LoVo (cell line): ENCODE measurements at regions not wholly inside any gene's neighbourhood (a gene's known extent, or its start where the extent isn't known, plus 50 kb on each side); places are given as distances from the start of the nearest gene placed in this dataset.
"Not testable (repeated sequence)": the region's sequence is repeated elsewhere in the genome, so short reads cannot be mapped to it uniquely, and the experiment has no call there.

Experiments used
- DNase-seq: peaks from one replicate; pipeline ENCODE4 v3.0.0-alpha.2; 2016; ENCODE audit warnings: low spot score

DNA sequence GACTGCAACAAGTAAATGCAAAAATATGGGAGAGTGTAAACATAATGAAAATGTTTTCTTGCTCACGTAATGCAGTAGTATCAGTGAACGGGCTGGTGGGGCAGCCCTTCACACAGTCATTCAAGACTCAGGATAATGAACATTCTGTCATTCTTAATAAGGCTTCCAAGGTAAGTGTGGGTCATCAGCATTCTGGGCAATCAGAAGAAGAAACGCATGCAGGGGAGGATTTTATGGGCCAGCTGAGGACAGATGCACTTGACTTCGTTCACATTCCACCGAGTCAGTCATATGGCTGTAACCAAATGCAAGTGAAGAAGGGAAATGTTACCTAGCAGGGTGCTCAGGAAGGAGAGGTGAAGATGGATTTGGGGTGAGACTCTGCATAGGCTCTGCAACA, 68.0 kb upstream of the MAP9 start:
- DNase-seq, result no peak

DNA sequence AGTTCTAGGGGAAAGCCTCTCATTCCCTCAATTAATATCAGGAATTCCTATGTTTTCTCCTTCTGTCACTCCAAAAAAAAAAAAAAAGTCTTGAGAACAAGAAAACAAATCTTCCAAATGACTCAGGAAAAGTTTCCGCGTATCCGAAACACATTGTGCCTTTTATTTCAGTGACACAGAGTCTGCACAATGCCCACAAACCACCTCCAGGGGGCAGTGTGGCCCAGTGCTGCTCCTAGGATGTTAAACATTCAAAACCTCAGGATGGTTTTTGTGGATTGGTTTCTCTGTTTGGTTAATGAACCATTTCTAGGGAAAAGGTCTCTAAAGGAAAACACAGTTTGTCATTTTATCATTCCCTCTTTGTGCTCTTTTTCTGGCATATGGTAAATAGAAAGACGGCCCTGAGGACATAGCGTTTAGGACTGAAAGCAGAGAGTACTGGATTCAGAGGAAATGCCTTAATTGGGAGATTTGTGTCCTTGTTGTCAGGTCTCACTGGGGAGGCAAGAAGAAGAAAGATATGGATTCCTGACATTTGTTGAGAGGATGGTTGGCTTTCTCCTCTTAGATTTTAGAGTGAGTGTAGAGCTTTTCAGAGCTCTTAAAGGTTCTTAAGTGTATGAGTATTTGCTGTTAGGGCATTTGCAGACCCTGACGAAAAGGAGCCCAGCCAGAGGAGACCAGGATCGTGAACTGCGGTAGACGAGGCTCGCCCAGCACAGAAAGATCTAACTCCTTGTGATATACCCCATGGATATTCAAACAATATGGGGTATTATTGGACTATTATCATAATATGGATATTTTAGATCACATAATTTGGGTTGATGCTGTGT, 65.7 kb upstream of the MAP9 start:
- peak; percentile 58 for DNase-seq

DNA sequence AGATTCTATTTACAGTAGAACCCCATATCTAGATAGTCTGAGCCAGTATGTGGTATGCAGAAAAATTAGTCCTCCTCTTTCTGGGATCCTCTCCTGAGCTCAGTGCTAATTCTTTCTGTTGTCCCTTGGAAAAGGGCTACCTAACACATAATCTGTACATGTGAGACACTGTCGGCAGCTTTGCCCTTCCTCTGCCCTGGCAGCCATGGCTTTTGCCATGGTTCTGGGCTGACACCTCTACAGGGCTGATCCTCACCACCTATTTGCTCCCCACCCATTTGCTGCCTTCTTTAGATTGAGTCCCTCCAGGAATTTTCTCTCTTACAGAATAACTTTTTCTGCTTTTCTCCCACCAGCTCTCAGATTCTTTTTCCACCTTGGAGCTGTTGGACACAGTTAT, 64.7 kb upstream of the MAP9 start:
- no peak for DNase-seq

DNA sequence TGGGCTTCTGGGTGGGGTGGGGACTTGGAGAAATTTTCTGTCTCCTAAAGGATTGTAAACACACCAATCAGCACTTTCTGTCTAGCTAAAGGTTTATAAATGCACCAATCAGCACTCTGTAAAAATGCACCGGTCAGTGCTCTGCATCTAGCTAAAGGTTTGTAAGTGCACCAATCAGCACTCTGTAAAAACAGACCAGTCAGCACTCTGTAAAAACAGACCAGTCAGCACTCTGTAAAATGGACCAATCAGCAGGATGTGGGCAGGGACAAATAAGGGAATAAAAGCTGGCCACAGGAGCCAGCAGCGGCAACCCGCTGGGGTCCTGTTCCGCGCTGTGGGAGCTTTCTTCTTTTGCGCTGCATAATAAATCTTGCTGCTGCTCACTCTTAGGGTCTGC, 63.0 kb upstream of the MAP9 start:
- not testable (repeated sequence) for DNase-seq

DNA sequence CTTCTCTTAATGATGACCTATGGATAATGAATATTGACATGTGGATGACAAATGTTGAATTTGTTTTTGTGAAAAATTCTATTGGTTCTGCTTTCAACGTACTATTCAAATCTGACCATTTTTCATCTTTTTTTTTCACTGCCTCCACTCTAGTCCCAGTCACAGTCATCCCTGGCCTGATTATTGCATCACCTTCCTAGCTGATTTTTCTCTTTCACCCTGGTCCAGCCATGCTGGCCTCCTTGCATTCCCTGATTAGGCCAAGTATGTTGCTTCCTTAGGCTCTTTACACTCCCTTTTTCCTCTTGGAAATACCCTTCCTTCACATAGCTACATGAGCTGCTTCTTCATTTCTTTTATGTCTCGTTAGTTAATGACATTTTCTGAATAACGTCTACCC, 58.1 kb upstream of the MAP9 start:
- no peak for DNase-seq

DNA sequence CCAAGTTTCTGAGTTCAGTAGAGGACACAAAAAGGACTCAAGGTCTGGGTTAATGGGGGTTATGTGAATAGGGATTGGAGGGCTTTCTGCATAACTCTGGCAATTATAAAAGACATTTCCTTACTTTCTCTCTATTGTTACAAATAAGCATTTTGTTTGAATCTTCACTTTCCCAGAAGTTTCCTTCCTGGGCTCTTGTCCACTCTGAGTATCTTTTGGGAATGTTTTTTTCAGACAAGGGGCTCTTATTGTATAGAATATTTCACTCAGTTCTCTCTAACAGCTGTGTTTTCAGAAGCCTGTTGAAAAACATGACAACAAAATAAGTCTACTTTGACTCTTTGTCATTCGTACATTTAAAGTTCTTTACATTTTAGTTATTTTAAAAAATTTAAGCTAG, 57.6 kb upstream of the MAP9 start:
- DNase-seq, result no peak

DNA sequence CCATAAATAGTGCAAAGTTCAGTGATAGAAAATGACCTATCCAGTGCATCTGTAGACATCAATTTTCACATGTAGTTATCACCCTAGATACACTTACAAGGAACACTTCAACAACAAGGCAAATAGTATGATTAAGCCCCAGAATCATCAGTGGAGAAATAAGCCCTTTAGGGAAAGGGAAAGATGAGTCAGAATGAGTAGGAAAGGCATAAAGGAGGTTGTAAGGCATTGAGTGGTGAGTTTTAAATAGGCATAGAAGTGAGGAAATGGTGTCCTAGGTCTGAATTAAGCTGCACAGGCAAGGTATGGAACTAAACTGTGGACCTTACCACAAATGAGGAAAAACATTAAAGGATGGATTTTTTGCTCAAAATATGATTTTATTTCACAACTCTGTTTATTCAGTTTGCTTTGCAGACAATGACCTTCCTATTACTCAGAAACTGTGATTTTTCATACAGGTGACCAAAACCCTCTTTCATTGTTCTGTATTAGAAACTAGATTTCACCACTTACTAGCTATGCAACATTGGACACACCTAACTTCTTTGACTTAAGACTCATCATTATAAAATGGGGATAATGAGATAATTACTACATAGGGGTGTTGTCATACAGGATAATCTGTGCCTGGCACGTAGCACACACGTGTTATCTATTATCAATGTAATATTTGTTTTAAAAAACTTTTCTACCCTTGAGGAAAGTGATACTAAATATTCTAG, 57.0 kb upstream of the MAP9 start:
- DNase-seq, result no peak

DNA sequence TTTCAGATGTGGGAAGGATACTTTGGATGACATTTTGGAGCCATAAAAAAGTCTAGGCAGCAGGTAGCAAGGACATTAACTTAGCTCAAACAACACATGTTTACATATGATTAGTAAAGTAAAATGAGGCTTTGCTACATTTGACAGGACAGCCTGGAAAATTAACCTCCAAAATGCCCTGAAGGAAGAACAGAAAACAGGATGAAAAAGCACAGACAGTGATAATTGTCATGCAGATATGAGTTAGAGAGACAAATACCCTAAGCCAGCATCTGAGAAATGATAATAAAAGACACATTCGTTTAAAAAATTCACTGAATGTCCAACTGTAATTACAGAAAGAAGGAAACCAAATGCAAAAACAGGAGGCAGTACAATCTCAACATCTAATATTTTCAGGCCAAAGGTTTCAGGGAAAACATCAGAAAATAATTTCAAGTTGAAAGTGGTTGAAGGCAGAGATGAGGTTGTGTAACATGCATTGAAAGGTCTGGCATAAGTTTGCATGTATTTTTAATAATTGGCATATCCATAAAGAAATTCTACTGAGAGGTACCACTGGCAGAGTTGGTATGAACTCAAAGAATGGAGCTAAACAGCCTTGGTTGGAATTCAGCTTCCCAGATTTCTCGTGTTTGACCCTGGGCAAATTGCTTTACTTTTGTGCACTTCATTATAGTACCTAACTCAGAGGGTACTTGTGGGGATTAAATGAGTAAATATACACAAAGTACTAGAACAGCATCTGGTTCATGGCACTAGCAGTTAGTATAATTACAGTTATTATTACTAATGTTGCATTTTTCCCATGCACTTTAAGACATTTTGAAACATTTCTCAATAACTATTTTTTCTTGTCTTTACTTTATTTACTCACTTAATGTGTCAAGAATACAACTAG, 54.4 kb upstream of the MAP9 start:
- DNase-seq, result no peak

DNA sequence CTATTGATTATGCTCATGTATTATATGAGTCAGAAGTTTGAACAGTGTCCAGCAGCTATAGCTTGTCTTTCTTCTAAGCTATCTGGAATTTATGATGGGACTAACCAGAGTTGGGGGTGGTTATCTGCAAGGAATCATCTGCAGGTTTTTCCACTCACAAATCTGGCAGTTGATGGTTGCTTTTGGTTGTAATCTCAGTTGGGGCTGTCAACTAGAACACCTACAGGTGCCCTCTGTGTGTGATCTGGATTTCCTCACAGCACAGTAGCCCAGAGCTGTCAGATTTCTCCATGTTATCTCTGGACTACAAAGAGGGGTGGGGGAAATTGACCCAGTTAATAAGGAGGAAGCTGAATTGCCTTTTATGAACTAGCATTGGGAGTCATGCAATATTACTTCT, 51.4 kb upstream of the MAP9 start:
- no peak for DNase-seq

DNA sequence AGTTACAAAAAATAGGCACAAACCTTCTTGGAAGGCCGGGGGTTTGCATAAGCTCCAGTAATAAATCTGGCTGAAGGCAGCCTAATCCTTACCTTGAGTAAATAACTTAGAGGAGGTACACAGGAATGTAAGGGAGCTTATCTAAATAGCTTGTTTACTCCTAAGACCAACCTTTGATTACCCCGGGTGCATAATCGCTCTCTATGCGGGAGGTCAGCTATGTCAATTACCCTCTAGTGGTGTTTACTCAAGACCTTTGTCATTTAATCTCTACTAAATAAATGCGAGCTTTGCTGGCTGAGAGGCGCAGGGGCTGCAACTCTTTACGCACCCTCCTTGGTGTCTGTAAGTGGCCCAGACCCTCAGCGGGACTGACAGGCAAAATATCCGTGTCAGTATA, 50.2 kb upstream of the MAP9 start:
- DNase-seq, result peak; percentile 64
